Epithelial cell of esophagus (primary cell): ENCODE measurements at regions not wholly inside any gene's neighbourhood (a gene's known extent, or its start where the extent isn't known, plus 50 kb on each side); places are given as distances from the start of the nearest gene placed in this dataset.

Source experiments
- DNase-seq: peaks from one replicate; pipeline ENCODE4 v3.0.0; 2010; ENCODE audit warnings: low read depth
- H3K4me3 ChIP-seq: 2 replicates; pipeline ENCODE4 v1.5.1; 2011; ENCODE audit warnings: mild to moderate bottlenecking, low read length, control low read depth
- TF ChIP-seq, protein P1 (sequence below): IDR thresholded peaks from 2 replicates; pipeline ENCODE4 v1.5.1; 2011; ENCODE audit warnings: low read depth, mild to moderate bottlenecking, low read length, control low read depth, inconsistent platforms; ENCODE audit not compliant: insufficient read depth; ENCODE audit errors: missing control alignments

GRCh38 chr6:112613410-112613809, 266.3 kb downstream of the RFPL4B start:
- TF ChIP-seq, protein P1, sequence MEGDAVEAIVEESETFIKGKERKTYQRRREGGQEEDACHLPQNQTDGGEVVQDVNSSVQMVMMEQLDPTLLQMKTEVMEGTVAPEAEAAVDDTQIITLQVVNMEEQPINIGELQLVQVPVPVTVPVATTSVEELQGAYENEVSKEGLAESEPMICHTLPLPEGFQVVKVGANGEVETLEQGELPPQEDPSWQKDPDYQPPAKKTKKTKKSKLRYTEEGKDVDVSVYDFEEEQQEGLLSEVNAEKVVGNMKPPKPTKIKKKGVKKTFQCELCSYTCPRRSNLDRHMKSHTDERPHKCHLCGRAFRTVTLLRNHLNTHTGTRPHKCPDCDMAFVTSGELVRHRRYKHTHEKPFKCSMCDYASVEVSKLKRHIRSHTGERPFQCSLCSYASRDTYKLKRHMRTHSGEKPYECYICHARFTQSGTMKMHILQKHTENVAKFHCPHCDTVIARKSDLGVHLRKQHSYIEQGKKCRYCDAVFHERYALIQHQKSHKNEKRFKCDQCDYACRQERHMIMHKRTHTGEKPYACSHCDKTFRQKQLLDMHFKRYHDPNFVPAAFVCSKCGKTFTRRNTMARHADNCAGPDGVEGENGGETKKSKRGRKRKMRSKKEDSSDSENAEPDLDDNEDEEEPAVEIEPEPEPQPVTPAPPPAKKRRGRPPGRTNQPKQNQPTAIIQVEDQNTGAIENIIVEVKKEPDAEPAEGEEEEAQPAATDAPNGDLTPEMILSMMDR: no peak
- H3K4me3 ChIP-seq: no peak overlapping the region
- no peak for DNase-seq

- no peak for DNase-seq
- TF ChIP-seq, protein P1: no peak
Observed at GRCh38 chr6:112618849-112619248, 271.7 kb downstream of the RFPL4B start.

GRCh38 chr6:112620812-112621569, 273.9 kb downstream of the RFPL4B start:
- H3K4me3 ChIP-seq: no peak overlapping the region
- DNase-seq: peak; percentile 52
- TF ChIP-seq, protein P1: no peak

More at GRCh38 chr6:112618849-112619248, 271.7 kb downstream of the RFPL4B start:
- H3K4me3 ChIP-seq: no peak overlapping the region

DNA sequence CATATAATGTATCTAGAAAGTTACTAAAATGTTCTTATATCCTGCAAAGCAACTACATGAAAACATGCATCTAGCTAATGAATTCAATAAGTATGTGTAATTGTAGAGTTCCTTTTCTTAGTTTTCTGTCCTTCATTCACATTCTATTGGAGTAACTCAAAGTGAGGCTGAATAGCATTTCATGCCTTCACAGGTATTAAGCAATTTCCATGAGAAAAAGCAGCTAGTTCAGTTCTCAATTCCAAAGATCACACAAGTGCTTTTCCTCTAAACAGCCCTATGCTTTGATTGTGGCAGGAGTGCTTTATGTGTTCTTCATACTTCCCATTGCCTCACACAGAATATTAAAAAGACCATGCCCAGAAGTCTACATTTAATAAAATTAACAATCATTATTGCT, 274.9 kb downstream of the RFPL4B start:
- H3K4me3 ChIP-seq: no peak overlapping the region
- TF ChIP-seq, protein P1: no peak
- DNase-seq: no peak

DNA sequence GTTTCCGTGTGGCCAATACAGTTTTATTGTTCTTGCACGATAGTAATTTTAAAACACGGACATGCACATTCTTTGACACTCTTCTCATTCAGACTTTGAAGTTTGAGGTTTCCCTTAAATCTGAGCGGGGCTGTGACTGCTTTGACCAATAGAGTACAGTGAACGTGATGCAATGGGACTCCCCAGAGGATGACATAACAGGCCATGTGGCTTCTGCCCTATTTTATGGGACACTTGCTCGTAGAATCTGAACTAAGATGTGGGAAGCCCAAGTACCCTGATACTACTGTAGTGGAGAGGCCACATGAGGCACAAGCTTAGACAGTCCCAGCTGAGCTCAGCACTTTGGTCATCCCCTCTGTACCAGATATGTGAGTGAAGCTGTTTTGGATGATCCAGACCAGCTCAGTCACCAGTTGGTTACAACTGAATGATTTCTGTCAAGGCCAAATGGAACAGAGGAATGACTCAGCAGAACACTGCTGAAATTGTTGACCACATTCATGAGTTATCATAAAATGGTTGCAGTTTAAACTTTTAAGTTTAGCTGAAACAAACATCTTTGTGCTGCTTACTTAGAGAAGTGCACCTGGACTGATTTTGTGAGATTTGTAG, 279.4 kb downstream of the RFPL4B start:
- peak; percentile 43 for DNase-seq
- TF ChIP-seq, protein P1: no peak

DNA sequence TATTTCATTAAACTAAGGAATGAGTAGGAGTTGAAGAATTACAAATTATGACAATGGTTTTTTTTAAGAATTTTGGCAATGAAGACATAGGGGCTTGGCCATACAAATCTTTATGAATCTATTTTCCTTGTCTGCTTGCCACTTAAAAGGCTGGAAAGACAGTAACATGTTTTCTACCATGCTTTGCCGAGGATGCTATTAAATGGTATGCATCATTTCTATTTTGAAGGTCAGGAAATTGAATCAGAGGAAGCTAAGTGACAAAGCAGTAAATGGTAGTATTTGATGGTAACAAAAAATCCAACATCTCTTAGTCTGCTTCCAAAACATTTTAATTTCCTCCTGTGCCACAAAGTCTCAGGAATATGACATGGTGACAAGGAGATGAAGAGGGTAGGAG, 287.2 kb downstream of the RFPL4B start:
- no peak overlapping the region for H3K4me3 ChIP-seq
- TF ChIP-seq, protein P1: no peak
- no peak for DNase-seq

More for the DNA sequence above, 279.4 kb downstream of the RFPL4B start:
- H3K4me3 ChIP-seq: no peak overlapping the region
